ENCODE measurements at regions not wholly inside any gene's neighbourhood (a gene's known extent, or its start where the extent isn't known, plus 50 kb on each side); places are given as distances from the start of the nearest gene placed in this dataset.
A peak's percentile ranks its signal among the peaks of the same experiment; 100 is the strongest.
"Not testable (repeated sequence)": the region's sequence is repeated elsewhere in the genome, so short reads cannot be mapped to it uniquely, and the experiment has no call there.

GRCh38 chr22:23433127-23434005 is 146.7 kb downstream of the IGLL1 start:
- TF ChIP-seq, protein P1, sequence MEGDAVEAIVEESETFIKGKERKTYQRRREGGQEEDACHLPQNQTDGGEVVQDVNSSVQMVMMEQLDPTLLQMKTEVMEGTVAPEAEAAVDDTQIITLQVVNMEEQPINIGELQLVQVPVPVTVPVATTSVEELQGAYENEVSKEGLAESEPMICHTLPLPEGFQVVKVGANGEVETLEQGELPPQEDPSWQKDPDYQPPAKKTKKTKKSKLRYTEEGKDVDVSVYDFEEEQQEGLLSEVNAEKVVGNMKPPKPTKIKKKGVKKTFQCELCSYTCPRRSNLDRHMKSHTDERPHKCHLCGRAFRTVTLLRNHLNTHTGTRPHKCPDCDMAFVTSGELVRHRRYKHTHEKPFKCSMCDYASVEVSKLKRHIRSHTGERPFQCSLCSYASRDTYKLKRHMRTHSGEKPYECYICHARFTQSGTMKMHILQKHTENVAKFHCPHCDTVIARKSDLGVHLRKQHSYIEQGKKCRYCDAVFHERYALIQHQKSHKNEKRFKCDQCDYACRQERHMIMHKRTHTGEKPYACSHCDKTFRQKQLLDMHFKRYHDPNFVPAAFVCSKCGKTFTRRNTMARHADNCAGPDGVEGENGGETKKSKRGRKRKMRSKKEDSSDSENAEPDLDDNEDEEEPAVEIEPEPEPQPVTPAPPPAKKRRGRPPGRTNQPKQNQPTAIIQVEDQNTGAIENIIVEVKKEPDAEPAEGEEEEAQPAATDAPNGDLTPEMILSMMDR (IDR thresholded peaks at IDR 0.05; ENCODE audit: borderline replicate concordance, extremely low read depth, low read length, poor library complexity, severe bottlenecking): peak; percentile 66
- TF ChIP-seq EZH2 (IDR thresholded peaks at IDR 0.05; ENCODE audit: borderline replicate concordance, low read depth, low read length, severe bottlenecking): not testable (repeated sequence)

All from DND-41 (cell line).